IMR-90 (cell line): ENCODE measurements at regions not wholly inside any gene's neighbourhood (a gene's known extent, or its start where the extent isn't known, plus 50 kb on each side); places are given as distances from the start of the nearest gene placed in this dataset.

Source experiments
- ATAC-seq: fragments of 200-7000 bp; cut with Tn5 transposase; 2 replicates; pipeline ENCODE4 v1.9.1; 2020; ENCODE audit warnings: low read depth, mild to moderate bottlenecking, moderate library complexity
- BruUV-seq: library from RNA; stranded (reverse); fragments of 400-500 nt; replicated peaks from 2 replicates; lab custom pipeline; 2021; lab: Mats Ljungman, UMichigan
- CTCF ChIA-PET: fragments of 300-600 bp; formaldehyde crosslinking; extraction: SDS; loops from one replicate; lab custom pipeline; 2021; ENCODE audit warnings: antibody characterized with exemption; lab: Yijun Ruan, JAX
- POLR2A ChIA-PET: fragments of 300-600 bp; sonication (Branson Sonifier 250); formaldehyde crosslinking; loops from one replicate; lab custom pipeline; 2022; ENCODE audit warnings: antibody characterized with exemption; ENCODE audit not compliant: unreplicated experiment; lab: Charles Lee
- DNase-seq: peaks from one replicate; pipeline ENCODE4 v3.0.0; 2013
- H2AFZ ChIP-seq: replicated peaks from 2 replicates; pipeline ENCODE3; 2013; ENCODE audit warnings: low read length, mild to moderate bottlenecking; ENCODE audit not compliant: poor library complexity
- H2AK5ac ChIP-seq: 2 replicates; pipeline ENCODE4 v1.6.1; 2013; ENCODE audit warnings: low read depth, low read length, inconsistent platforms
- H2AK9ac ChIP-seq: replicated peaks from 2 replicates; pipeline ENCODE3; 2013; ENCODE audit warnings: mild to moderate bottlenecking, low read depth, low read length, moderate library complexity; ENCODE audit not compliant: poor library complexity
- H2BK120ac ChIP-seq: 2 replicates; pipeline ENCODE4 v1.6.1; 2013; ENCODE audit warnings: low read depth, low read length, inconsistent platforms
- H2BK15ac ChIP-seq: 3 replicates; pipeline ENCODE4 v1.6.1; 2013; ENCODE audit warnings: low read depth, low read length, inconsistent platforms
- H2BK20ac ChIP-seq: 2 replicates; pipeline ENCODE4 v1.6.1; 2013; ENCODE audit warnings: low read depth, mild to moderate bottlenecking, inconsistent platforms, low read length, moderate library complexity
- H2BK5ac ChIP-seq: 2 replicates; pipeline ENCODE4 v1.6.1; 2013; ENCODE audit warnings: mild to moderate bottlenecking, low read depth, low read length, inconsistent platforms; ENCODE audit not compliant: poor library complexity, severe bottlenecking
- H3K14ac ChIP-seq: replicated peaks from 2 replicates; pipeline ENCODE4 v1.6.1; 2013; ENCODE audit warnings: low read depth, low read length, inconsistent platforms
- H3K18ac ChIP-seq: 2 replicates; pipeline ENCODE4 v1.6.1; 2013; ENCODE audit warnings: low read depth, low read length, control low read depth
- H3K23ac ChIP-seq: 2 replicates; pipeline ENCODE4 v1.6.1; 2013; ENCODE audit warnings: low read depth, low read length, inconsistent platforms
- H3K27ac ChIP-seq: 2 replicates; pipeline ENCODE4 v1.5.1; 2013; ENCODE audit warnings: mild to moderate bottlenecking, control low read depth, low read length; ENCODE audit not compliant: insufficient read depth
- H3K27me3 ChIP-seq: 2 replicates; pipeline ENCODE4 v1.6.1; 2013; ENCODE audit warnings: low read length; ENCODE audit not compliant: control insufficient read depth, insufficient read depth
- H3K36me3 ChIP-seq: 2 replicates; pipeline ENCODE4 v1.6.1; 2013; ENCODE audit warnings: low read length, mixed read lengths; ENCODE audit not compliant: control insufficient read depth, insufficient read depth
- H3K4ac ChIP-seq: 2 replicates; pipeline ENCODE4 v1.6.1; 2013; ENCODE audit warnings: low read depth, low read length, inconsistent platforms
- H3K4me1 ChIP-seq: 2 replicates; pipeline ENCODE4 v1.6.1; 2013; ENCODE audit warnings: low read length, mixed read lengths; ENCODE audit not compliant: control insufficient read depth, insufficient read depth
- H3K4me2 ChIP-seq: 2 replicates; pipeline ENCODE4 v1.6.1; 2013; ENCODE audit warnings: low read depth, mild to moderate bottlenecking, control low read depth, low read length, moderate library complexity
- H3K4me3 ChIP-seq: 2 replicates; pipeline ENCODE4 v1.5.1; 2013; ENCODE audit warnings: low read depth, mild to moderate bottlenecking, control low read depth, low read length, moderate library complexity; ENCODE audit not compliant: insufficient read depth
- H3K56ac ChIP-seq: 2 replicates; pipeline ENCODE4 v1.6.1; 2013; ENCODE audit warnings: low read length, inconsistent platforms; ENCODE audit not compliant: insufficient read depth; ENCODE audit errors: extremely low read depth
- H3K79me1 ChIP-seq, 2 experiments: 2 replicates each; pipeline ENCODE4 v1.6.1; 2013; ENCODE audit warnings: low read length in 2 of 2, inconsistent platforms in 1 of 2, low read depth in 1 of 2
- H3K9ac ChIP-seq: 2 replicates; pipeline ENCODE4 v1.6.1; 2013; ENCODE audit warnings: low read depth, low read length, control low read depth
- H3K9me1 ChIP-seq: 2 replicates; pipeline ENCODE4 v1.6.1; 2013; ENCODE audit warnings: low read length, inconsistent platforms; ENCODE audit not compliant: insufficient read depth
- H3K9me3 ChIP-seq: 2 replicates; pipeline ENCODE4 v1.6.1; 2013; ENCODE audit warnings: low read length; ENCODE audit not compliant: control insufficient read depth, insufficient read depth
- H4K20me1 ChIP-seq: 2 replicates; pipeline ENCODE4 v1.6.1; 2013; ENCODE audit warnings: low read length, inconsistent platforms; ENCODE audit not compliant: insufficient read depth
- H4K5ac ChIP-seq: 2 replicates; pipeline ENCODE4 v1.6.1; 2013; ENCODE audit warnings: mild to moderate bottlenecking, low read depth, low read length, control low read depth
- H4K8ac ChIP-seq, 2 experiments: 2 replicates each; pipeline ENCODE4 v1.6.1; 2013; ENCODE audit warnings: low read depth in 2 of 2, low read length in 2 of 2, control low read depth in 1 of 2, inconsistent platforms in 1 of 2
- H4K91ac ChIP-seq: 2 replicates; pipeline ENCODE4 v1.6.1; 2013; ENCODE audit warnings: low read depth, low read length, inconsistent platforms; ENCODE audit not compliant: insufficient read depth
- MXI1 ChIP-seq: IDR thresholded peaks from 2 replicates; pipeline ENCODE4 v1.6.1; 2012; ENCODE audit warnings: low read depth, mild to moderate bottlenecking, low read length, moderate library complexity, borderline replicate concordance
- POLR2A ChIP-seq: IDR thresholded peaks from 2 replicates; pipeline ENCODE4 v1.6.1; 2012; ENCODE audit warnings: mild to moderate bottlenecking, low read depth, low read length
- RCOR1 ChIP-seq: IDR thresholded peaks from 2 replicates; pipeline ENCODE4 v1.6.1; 2012; ENCODE audit warnings: mild to moderate bottlenecking, low read length, improper control_type of control experiment; ENCODE audit not compliant: insufficient replicate concordance
- SMC3 ChIP-seq: fragments of 150-350 bp; IDR thresholded peaks from 2 replicates; pipeline ENCODE4 v1.6.1; 2016; ENCODE audit warnings: low read depth, mild to moderate bottlenecking, antibody characterized with exemption, low read length, moderate library complexity
- whole genome bisulfite sequencing, 2 experiments: methylation state at CpG; one replicate each; pipeline versions ENCODE4 v1.1.5 to v1.1.7; 2013; ENCODE audit warnings: missing lambda C conversion rate in 2 of 2; ENCODE audit not compliant: insufficient read length in 1 of 2; ENCODE audit errors: extremely low coverage in 2 of 2; 5-methylcytosine and 5-hydroxymethylcytosine counted together
- dilution Hi-C: fragments of 300-500 bp; cut with HindIII; formaldehyde crosslinking; loops from one replicate; pipeline ENCODE4 v1.14.3; 2018; ENCODE audit warnings: low sequenced_read_pairs; ENCODE audit not compliant: unreplicated experiment
- in situ Hi-C: fragments of 300-500 bp; cut with MboI; formaldehyde crosslinking; loops from 3 replicates; pipeline ENCODE4 v1.14.3; 2019; ENCODE audit warnings: low sequenced_read_pairs, inconsistent platforms, mixed read lengths
- intact Hi-C: fragments of 100-400 bp; cut with micrococcal nuclease; formaldehyde crosslinking; loops from 2 replicates; pipeline ENCODE4 v1.10.0; 2022
- TF ChIP-seq, protein P1 (sequence below): fragments of 150-350 bp; IDR thresholded peaks from 2 replicates; pipeline ENCODE4 v1.6.1; 2016; ENCODE audit warnings: low read depth, mild to moderate bottlenecking, low read length, moderate library complexity, borderline replicate concordance
- TF ChIP-seq, protein P2 (sequence below): conservative IDR thresholded peaks from 2 replicates; pipeline ENCODE4 v1.5.1; 2012; ENCODE audit warnings: mild to moderate bottlenecking, low read depth, low read length, improper control_type of control experiment

DNA sequence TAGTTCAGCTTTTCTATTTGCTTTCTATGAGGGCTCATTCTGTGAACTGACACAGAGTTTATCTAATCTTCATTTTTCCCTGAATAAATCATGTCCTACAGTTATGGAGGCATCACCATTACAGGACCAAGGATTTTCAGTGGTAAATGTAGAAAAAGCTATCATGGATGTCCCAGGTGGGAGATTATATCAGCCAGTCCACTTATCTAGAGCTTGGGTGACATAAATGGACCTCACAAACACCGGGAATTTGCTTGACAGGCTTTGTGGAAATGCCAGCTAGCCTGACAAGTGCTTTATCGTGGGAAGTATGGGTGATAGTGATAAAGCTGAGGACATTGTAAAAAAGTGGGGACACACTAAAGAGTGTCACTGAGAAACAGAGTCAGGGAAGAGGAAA lies 1015.2 kb upstream of the SLIT2 start:
- DNase-seq (no peak), ATAC-seq (no peak)
- Histone ChIP-seq H3K4ac (no peak overlapping the region), H3K56ac (no peak overlapping the region), H4K20me1 (no peaks in the 10 kb centered on the region), H2AK5ac (no peak overlapping the region), H4K8ac (no peak overlapping the region), H3K36me3 (no peaks in the 10 kb centered on the region), H3K4me1 (no peaks in the 10 kb centered on the region), H2AK9ac (no peak overlapping the region), H3K4me2 (no peak overlapping the region), H2BK15ac (no peak overlapping the region), H3K27me3 (no peaks in the 10 kb centered on the region), H3K27ac (no peak overlapping the region), H3K9me3 (no peaks in the 10 kb centered on the region), H2BK20ac (no peak overlapping the region), H3K9me1 (no peaks in the 10 kb centered on the region), H3K18ac (no peak overlapping the region), H3K23ac (no peak overlapping the region), H2AFZ (no peak overlapping the region), H3K79me1 (no peaks in the 10 kb centered on the region), H2BK120ac (no peak overlapping the region), H3K9ac (no peak overlapping the region), H3K4me3 (no peak overlapping the region), H4K5ac (no peak overlapping the region), H2BK5ac (no peak overlapping the region), H3K14ac (no peak overlapping the region), H4K91ac (no peak overlapping the region)
- CTCF ChIA-PET: no interaction called here
- intact Hi-C loops (no loop called here), in situ Hi-C loops (loop anchor here (10.0 kb wide), 1 partner anchor 1008 kb away; no protein-coding TSS in a partner anchor), dilution Hi-C loops (no loop called here)
- TF ChIP-seq RCOR1 (no peak), MXI1 (no peak), SMC3 (no peak), POLR2A (no peak)
- TF ChIP-seq, protein P1, sequence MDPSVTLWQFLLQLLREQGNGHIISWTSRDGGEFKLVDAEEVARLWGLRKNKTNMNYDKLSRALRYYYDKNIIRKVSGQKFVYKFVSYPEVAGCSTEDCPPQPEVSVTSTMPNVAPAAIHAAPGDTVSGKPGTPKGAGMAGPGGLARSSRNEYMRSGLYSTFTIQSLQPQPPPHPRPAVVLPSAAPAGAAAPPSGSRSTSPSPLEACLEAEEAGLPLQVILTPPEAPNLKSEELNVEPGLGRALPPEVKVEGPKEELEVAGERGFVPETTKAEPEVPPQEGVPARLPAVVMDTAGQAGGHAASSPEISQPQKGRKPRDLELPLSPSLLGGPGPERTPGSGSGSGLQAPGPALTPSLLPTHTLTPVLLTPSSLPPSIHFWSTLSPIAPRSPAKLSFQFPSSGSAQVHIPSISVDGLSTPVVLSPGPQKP: no peak
- TF ChIP-seq, protein P2, sequence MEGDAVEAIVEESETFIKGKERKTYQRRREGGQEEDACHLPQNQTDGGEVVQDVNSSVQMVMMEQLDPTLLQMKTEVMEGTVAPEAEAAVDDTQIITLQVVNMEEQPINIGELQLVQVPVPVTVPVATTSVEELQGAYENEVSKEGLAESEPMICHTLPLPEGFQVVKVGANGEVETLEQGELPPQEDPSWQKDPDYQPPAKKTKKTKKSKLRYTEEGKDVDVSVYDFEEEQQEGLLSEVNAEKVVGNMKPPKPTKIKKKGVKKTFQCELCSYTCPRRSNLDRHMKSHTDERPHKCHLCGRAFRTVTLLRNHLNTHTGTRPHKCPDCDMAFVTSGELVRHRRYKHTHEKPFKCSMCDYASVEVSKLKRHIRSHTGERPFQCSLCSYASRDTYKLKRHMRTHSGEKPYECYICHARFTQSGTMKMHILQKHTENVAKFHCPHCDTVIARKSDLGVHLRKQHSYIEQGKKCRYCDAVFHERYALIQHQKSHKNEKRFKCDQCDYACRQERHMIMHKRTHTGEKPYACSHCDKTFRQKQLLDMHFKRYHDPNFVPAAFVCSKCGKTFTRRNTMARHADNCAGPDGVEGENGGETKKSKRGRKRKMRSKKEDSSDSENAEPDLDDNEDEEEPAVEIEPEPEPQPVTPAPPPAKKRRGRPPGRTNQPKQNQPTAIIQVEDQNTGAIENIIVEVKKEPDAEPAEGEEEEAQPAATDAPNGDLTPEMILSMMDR: no peak
- BruUV-seq: no TSS peak
- POLR2A ChIA-PET: no interaction called here
- WGBS, 2 experiments: no CpG with 5 or more reads among the region's 2 CpGs
